Astrocyte (in vitro differentiated cells and primary cell): ENCODE measurements at regions not wholly inside any gene's neighbourhood (a gene's known extent, or its start where the extent isn't known, plus 50 kb on each side); places are given as distances from the start of the nearest gene placed in this dataset.

Experiments used
- EZH2 ChIP-seq: IDR thresholded peaks from 2 replicates; pipeline ENCODE4 v1.6.1; 2012; ENCODE audit warnings: mild to moderate bottlenecking, low read length, inconsistent platforms; ENCODE audit not compliant: insufficient read depth
- TF ChIP-seq, protein P1 (sequence below): IDR thresholded peaks from 2 replicates; pipeline ENCODE4 v1.5.1; 2011; ENCODE audit warnings: low read depth, mild to moderate bottlenecking, inconsistent platforms, low read length, moderate library complexity; ENCODE audit not compliant: insufficient read depth

DNA sequence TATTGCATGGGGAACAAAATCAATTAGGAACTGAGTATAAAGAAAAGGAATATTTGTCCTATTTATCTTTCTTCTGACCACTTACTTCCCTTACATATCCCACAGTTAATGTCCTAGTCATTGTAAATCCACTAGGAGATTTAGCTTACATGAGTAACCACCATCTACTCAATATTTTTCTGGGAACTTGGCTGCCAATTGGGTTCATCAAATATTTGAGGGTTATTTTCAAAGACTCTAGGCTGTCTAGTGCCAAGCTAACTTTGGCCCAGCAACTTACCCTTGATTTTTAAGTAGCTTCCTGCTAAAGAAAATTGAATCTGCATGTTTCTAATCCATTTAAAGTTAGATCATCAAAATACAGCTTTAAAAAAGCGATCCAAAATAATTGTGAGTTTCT lies 362.5 kb upstream of the EPHA3 start:
- TF ChIP-seq, protein P1, sequence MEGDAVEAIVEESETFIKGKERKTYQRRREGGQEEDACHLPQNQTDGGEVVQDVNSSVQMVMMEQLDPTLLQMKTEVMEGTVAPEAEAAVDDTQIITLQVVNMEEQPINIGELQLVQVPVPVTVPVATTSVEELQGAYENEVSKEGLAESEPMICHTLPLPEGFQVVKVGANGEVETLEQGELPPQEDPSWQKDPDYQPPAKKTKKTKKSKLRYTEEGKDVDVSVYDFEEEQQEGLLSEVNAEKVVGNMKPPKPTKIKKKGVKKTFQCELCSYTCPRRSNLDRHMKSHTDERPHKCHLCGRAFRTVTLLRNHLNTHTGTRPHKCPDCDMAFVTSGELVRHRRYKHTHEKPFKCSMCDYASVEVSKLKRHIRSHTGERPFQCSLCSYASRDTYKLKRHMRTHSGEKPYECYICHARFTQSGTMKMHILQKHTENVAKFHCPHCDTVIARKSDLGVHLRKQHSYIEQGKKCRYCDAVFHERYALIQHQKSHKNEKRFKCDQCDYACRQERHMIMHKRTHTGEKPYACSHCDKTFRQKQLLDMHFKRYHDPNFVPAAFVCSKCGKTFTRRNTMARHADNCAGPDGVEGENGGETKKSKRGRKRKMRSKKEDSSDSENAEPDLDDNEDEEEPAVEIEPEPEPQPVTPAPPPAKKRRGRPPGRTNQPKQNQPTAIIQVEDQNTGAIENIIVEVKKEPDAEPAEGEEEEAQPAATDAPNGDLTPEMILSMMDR, result no peak
- no peak for TF ChIP-seq EZH2
